ENCODE measurements at regions not wholly inside any gene's neighbourhood (a gene's known extent, or its start where the extent isn't known, plus 50 kb on each side); places are given as distances from the start of the nearest gene placed in this dataset.

GRCh38 chr21:22544747-22545146, 1546.5 kb downstream of the NCAM2 start:
- intact Hi-C loops (cut with DNase I; ENCODE audit: low total_unique reads) = no loop called here
- Histone ChIP-seq H3K4me3 (no peak overlapping the region), H3K4me1 (no peaks in the 10 kb centered on the region), H3K27ac (no peak overlapping the region), H3K36me3 (no peaks in the 10 kb centered on the region), H3K9me3 (no peaks in the 10 kb centered on the region), H3K27me3 (no peaks in the 10 kb centered on the region)
- TF ChIP-seq, protein P1, sequence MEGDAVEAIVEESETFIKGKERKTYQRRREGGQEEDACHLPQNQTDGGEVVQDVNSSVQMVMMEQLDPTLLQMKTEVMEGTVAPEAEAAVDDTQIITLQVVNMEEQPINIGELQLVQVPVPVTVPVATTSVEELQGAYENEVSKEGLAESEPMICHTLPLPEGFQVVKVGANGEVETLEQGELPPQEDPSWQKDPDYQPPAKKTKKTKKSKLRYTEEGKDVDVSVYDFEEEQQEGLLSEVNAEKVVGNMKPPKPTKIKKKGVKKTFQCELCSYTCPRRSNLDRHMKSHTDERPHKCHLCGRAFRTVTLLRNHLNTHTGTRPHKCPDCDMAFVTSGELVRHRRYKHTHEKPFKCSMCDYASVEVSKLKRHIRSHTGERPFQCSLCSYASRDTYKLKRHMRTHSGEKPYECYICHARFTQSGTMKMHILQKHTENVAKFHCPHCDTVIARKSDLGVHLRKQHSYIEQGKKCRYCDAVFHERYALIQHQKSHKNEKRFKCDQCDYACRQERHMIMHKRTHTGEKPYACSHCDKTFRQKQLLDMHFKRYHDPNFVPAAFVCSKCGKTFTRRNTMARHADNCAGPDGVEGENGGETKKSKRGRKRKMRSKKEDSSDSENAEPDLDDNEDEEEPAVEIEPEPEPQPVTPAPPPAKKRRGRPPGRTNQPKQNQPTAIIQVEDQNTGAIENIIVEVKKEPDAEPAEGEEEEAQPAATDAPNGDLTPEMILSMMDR (IDR thresholded peaks at IDR 0.05) = no peak
- no peak for TF ChIP-seq POLR2A (IDR thresholded peaks at IDR 0.05)
- no peak for DNase-seq

- no peak for DNase-seq
- Histone ChIP-seq H3K27me3 (no peaks in the 10 kb centered on the region), H3K27ac (no peak overlapping the region), H3K4me3 (no peak overlapping the region), H3K4me1 (no peaks in the 10 kb centered on the region), H3K9me3 (no peaks in the 10 kb centered on the region), H3K36me3 (no peaks in the 10 kb centered on the region)
- TF ChIP-seq POLR2A (IDR thresholded peaks at IDR 0.05) = no peak
- TF ChIP-seq, protein P1 (IDR thresholded peaks at IDR 0.05) = no peak
- intact Hi-C loops (cut with DNase I; ENCODE audit: low total_unique reads) = no loop called here
Observed at GRCh38 chr21:22552390-22552789, 1554.2 kb downstream of the NCAM2 start.

GRCh38 chr21:22554690-22555316, 1556.6 kb downstream of the NCAM2 start:
- H3K27ac ChIP-seq = no peak overlapping the region
- intact Hi-C loops (cut with DNase I; ENCODE audit: low total_unique reads) = no loop called here
- no peak for TF ChIP-seq POLR2A (IDR thresholded peaks at IDR 0.05)
- TF ChIP-seq, protein P1 (IDR thresholded peaks at IDR 0.05) = no peak
- no peak for DNase-seq
- no peak overlapping the region for H3K4me3 ChIP-seq
- no peaks in the 10 kb centered on the region for H3K4me1 ChIP-seq
- H3K27me3 ChIP-seq = no peaks in the 10 kb centered on the region
- no peaks in the 10 kb centered on the region for H3K36me3 ChIP-seq
- no peaks in the 10 kb centered on the region for H3K9me3 ChIP-seq

GRCh38 chr21:22556829-22557228, 1558.6 kb downstream of the NCAM2 start:
- DNase-seq = no peak
- H3K27ac ChIP-seq = no peak overlapping the region
- H3K9me3 ChIP-seq = no peaks in the 10 kb centered on the region
- no peaks in the 10 kb centered on the region for H3K27me3 ChIP-seq
- H3K36me3 ChIP-seq = no peaks in the 10 kb centered on the region
- H3K4me1 ChIP-seq = no peaks in the 10 kb centered on the region
- TF ChIP-seq, protein P1 (IDR thresholded peaks at IDR 0.05) = no peak
- TF ChIP-seq POLR2A (IDR thresholded peaks at IDR 0.05) = no peak
- H3K4me3 ChIP-seq = no peak overlapping the region
- intact Hi-C loops (cut with DNase I; ENCODE audit: low total_unique reads) = no loop called here

- H3K27ac ChIP-seq = no peak overlapping the region
- DNase-seq = no peak
- H3K9me3 ChIP-seq = no peaks in the 10 kb centered on the region
- no peaks in the 10 kb centered on the region for H3K4me1 ChIP-seq
- H3K36me3 ChIP-seq = no peaks in the 10 kb centered on the region
- H3K4me3 ChIP-seq = no peak overlapping the region
- H3K27me3 ChIP-seq = no peaks in the 10 kb centered on the region
- TF ChIP-seq, protein P1 (IDR thresholded peaks at IDR 0.05) = no peak
- no peak for TF ChIP-seq POLR2A (IDR thresholded peaks at IDR 0.05)
- intact Hi-C loops (cut with DNase I; ENCODE audit: low total_unique reads) = no loop called here
Observed at GRCh38 chr21:22561946-22562345, 1563.7 kb downstream of the NCAM2 start.

All from uterus (tissue), 3 donors.